ENCODE measurements at regions not wholly inside any gene's neighbourhood (a gene's known extent, or its start where the extent isn't known, plus 50 kb on each side); places are given as distances from the start of the nearest gene placed in this dataset.

DNA sequence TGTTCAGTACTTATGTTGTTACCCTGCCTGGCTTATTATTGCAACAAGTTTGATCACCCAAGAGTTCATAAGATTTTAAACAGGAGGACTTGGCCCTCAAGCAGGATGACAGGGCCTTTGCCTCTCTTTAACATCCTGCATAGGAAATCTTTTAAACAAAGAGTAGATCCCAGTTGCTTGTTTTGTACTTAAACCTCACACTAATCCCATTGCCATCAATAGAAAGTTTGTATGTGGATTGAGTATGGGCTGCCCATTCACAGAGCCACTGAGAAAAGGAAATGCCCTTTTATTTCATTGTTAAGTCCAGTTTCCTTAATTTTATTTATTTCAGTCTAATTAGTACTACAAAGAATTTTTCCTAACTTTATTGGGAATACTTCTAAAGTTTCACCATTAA lies 52.2 kb upstream of the FGF10 start:
- TF ChIP-seq, protein P1, sequence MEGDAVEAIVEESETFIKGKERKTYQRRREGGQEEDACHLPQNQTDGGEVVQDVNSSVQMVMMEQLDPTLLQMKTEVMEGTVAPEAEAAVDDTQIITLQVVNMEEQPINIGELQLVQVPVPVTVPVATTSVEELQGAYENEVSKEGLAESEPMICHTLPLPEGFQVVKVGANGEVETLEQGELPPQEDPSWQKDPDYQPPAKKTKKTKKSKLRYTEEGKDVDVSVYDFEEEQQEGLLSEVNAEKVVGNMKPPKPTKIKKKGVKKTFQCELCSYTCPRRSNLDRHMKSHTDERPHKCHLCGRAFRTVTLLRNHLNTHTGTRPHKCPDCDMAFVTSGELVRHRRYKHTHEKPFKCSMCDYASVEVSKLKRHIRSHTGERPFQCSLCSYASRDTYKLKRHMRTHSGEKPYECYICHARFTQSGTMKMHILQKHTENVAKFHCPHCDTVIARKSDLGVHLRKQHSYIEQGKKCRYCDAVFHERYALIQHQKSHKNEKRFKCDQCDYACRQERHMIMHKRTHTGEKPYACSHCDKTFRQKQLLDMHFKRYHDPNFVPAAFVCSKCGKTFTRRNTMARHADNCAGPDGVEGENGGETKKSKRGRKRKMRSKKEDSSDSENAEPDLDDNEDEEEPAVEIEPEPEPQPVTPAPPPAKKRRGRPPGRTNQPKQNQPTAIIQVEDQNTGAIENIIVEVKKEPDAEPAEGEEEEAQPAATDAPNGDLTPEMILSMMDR (IDR thresholded peaks at IDR 0.05) = no peak
- no peak for TF ChIP-seq ZFX (IDR thresholded peaks at IDR 0.05; ENCODE audit: borderline replicate concordance)

DNA sequence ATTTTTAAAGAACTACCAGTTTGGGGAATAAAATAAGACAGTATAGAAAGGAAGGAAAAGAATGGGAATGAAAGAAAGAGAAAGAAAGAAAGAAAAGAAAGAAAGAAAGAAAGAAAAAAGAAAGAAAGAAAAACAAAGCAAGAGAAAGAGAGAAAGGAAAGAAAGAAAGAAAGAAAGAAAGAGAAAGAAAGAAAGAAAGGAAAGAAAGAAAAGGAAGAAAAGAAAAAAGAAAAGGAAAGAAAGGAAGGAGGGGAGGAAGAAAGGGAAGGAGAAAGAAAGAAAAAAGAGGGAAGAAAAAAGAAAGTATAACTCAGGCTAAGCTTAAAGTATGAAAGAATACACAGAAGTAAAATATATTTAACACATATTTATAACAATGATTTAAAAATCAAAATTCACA lies 51.0 kb upstream of the FGF10 start:
- no peak for TF ChIP-seq ZFX (IDR thresholded peaks at IDR 0.05; ENCODE audit: borderline replicate concordance)
- TF ChIP-seq, protein P1 (IDR thresholded peaks at IDR 0.05) = no peak
- H3K27ac ChIP-seq = no peak overlapping the region

More for the DNA sequence above, 52.2 kb upstream of the FGF10 start:
- no peak overlapping the region for H3K27ac ChIP-seq

All from 22Rv1 (cell line).